ENCODE measurements at regions not wholly inside any gene's neighbourhood (a gene's known extent, or its start where the extent isn't known, plus 50 kb on each side); places are given as distances from the start of the nearest gene placed in this dataset.

- H3K27me3 ChIP-seq = no peaks in the 10 kb centered on the region
- no peak overlapping the region for H3K4me3 ChIP-seq
- no peaks in the 10 kb centered on the region for H3K36me3 ChIP-seq
- no peak for DNase-seq (ENCODE audit: low spot score)
- no peak overlapping the region for H3K27ac ChIP-seq
- H3K9me3 ChIP-seq = no peaks in the 10 kb centered on the region
- TF ChIP-seq CTCF (IDR thresholded peaks at IDR 0.05) = no peak
- no peaks in the 10 kb centered on the region for H3K4me1 ChIP-seq
These were observed 899.5 kb upstream of the SLC10A2 start for GRCh38 chr13:103965506-103966243.

- Histone ChIP-seq H3K27me3 (no peaks in the 10 kb centered on the region), H3K4me1 (no peaks in the 10 kb centered on the region), H3K27ac (no peak overlapping the region), H3K4me3 (no peak overlapping the region), H3K36me3 (no peaks in the 10 kb centered on the region), H3K9me3 (no peaks in the 10 kb centered on the region)
- TF ChIP-seq CTCF (IDR thresholded peaks at IDR 0.05) = no peak
- no peak for DNase-seq (ENCODE audit: low spot score)
These were observed 895.6 kb upstream of the SLC10A2 start for GRCh38 chr13:103961784-103962183.

- no peak overlapping the region for H3K4me3 ChIP-seq
- no peaks in the 10 kb centered on the region for H3K4me1 ChIP-seq
- no peaks in the 10 kb centered on the region for H3K36me3 ChIP-seq
- no peak overlapping the region for H3K27ac ChIP-seq
- no peaks in the 10 kb centered on the region for H3K27me3 ChIP-seq
- H3K9me3 ChIP-seq = no peaks in the 10 kb centered on the region
- TF ChIP-seq CTCF (IDR thresholded peaks at IDR 0.05) = no peak
- DNase-seq (ENCODE audit: low spot score) = no peak
These were observed 894.9 kb upstream of the SLC10A2 start for GRCh38 chr13:103961129-103961528.

- H3K36me3 ChIP-seq = no peaks in the 10 kb centered on the region
- H3K9me3 ChIP-seq = no peaks in the 10 kb centered on the region
- H3K27ac ChIP-seq = no peak overlapping the region
- DNase-seq (ENCODE audit: low spot score) = no peak
- H3K4me3 ChIP-seq = no peak overlapping the region
- H3K4me1 ChIP-seq = no peaks in the 10 kb centered on the region
- H3K27me3 ChIP-seq = no peaks in the 10 kb centered on the region
- no peak for TF ChIP-seq CTCF (IDR thresholded peaks at IDR 0.05)
These were observed 893.8 kb upstream of the SLC10A2 start for GRCh38 chr13:103960001-103960400.

DNA sequence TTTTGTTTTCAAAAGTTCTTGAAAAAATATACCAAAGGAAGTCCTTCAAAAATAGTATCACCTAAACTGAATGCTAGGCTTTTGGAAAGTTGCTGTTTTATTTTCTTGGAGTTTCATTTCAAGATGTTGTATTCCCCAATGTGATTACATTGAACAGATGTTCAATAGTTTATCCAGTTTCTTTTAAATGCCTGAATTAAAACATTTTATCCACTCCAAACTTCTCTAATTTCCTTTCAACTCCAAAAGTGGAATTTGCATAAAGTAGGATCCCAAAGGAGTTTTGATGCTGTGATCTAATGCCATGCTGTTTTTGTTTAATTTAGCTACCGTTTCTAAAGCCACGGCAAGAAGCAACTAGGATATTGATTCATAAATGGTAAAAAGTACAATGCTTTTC is 892.5 kb upstream of the SLC10A2 start:
- H3K4me3 ChIP-seq = no peak overlapping the region
- no peaks in the 10 kb centered on the region for H3K36me3 ChIP-seq
- no peak overlapping the region for H3K27ac ChIP-seq
- no peak for TF ChIP-seq CTCF (IDR thresholded peaks at IDR 0.05)
- H3K9me3 ChIP-seq = no peaks in the 10 kb centered on the region
- no peaks in the 10 kb centered on the region for H3K27me3 ChIP-seq
- no peaks in the 10 kb centered on the region for H3K4me1 ChIP-seq
- DNase-seq (ENCODE audit: low spot score) = no peak

- Histone ChIP-seq H3K9me3 (no peaks in the 10 kb centered on the region), H3K4me3 (no peak overlapping the region), H3K27me3 (no peaks in the 10 kb centered on the region), H3K27ac (no peak overlapping the region), H3K4me1 (no peaks in the 10 kb centered on the region), H3K36me3 (no peaks in the 10 kb centered on the region)
- TF ChIP-seq CTCF (IDR thresholded peaks at IDR 0.05) = no peak
- DNase-seq (ENCODE audit: low spot score) = no peak
These were observed 891.7 kb upstream of the SLC10A2 start for GRCh38 chr13:103957939-103958338.

All from right atrium auricular region (tissue), 2 donors.